ENCODE measurements at regions not wholly inside any gene's neighbourhood (a gene's known extent, or its start where the extent isn't known, plus 50 kb on each side); places are given as distances from the start of the nearest gene placed in this dataset.

DNA sequence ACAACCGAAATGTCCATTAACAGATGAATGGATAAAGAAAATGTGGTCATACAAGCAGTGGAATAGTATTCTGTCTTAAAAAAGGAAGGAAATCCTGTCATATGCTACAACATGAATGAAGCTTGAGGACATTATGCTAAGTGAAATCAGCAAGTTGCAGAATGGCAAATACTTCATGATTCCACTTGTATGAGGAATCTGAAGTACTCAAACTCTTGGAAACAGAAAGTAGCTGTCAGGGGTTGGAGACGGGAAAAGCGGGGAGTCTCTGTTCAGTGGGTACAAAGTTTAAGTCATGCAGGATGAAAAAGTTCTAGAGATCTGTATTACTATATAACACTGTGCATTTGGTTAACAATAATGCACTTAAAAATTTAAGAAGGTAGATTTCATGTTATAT lies 209.0 kb upstream of the SIX2 start:
- H2BK120ac ChIP-seq (ENCODE audit: insufficient read depth, low read length, poor library complexity), result no peak overlapping the region
- no peaks in the 10 kb centered on the region for H3K79me1 ChIP-seq (ENCODE audit: low read length)
- no peak overlapping the region for H3K23ac ChIP-seq (ENCODE audit: low read length)
- H3K4me3 ChIP-seq (ENCODE audit: low read depth, low read length), result no peak overlapping the region
- H2BK5ac ChIP-seq (ENCODE audit: low read depth, low read length, poor library complexity), result no peak overlapping the region
- H3K27ac ChIP-seq (ENCODE audit: low read depth, low read length), result no peak overlapping the region
- H3K4ac ChIP-seq (ENCODE audit: low read depth, low read length), result no peak overlapping the region
- no peak overlapping the region for H2AK5ac ChIP-seq (ENCODE audit: low read length)
- H3K4me1 ChIP-seq (ENCODE audit: control insufficient read depth in 1 of 2, insufficient read depth in 2 of 2, low read length in 2 of 2), result no peaks in the 10 kb centered on the region
- H2AFZ ChIP-seq (ENCODE audit: insufficient read depth, low read length, poor library complexity), result no peak overlapping the region
- H4K8ac ChIP-seq (ENCODE audit: low read depth, low read length), result no peak overlapping the region
- peaks cover 2% of the 10 kb centered on the region for H3K9me3 ChIP-seq (ENCODE audit: insufficient read depth, low read depth, low read length)
- H3K36me3 ChIP-seq (ENCODE audit: control insufficient read depth in 1 of 2, insufficient read depth in 2 of 2, low read length in 2 of 2), result no peaks in the 10 kb centered on the region
- H4K91ac ChIP-seq (ENCODE audit: low read depth, low read length), result no peak overlapping the region
- no peak for DNase-seq
- no CpG with 5 or more reads among the region's 3 CpGs for WGBS (ENCODE audit: extremely low coverage, insufficient coverage, insufficient read length)
- no peak overlapping the region for H3K18ac ChIP-seq (ENCODE audit: low read length)
- no peaks in the 10 kb centered on the region for H3K27me3 ChIP-seq (ENCODE audit: insufficient read depth, low read length)
- no peak overlapping the region for H3K14ac ChIP-seq (ENCODE audit: low read length)
- H3K79me2 ChIP-seq (ENCODE audit: control insufficient read depth, insufficient read depth, low read length, poor library complexity), result no peaks in the 10 kb centered on the region
- H2BK12ac ChIP-seq (ENCODE audit: low read length), result no peak overlapping the region
- H4K12ac ChIP-seq (ENCODE audit: low read depth, low read length), result no peak overlapping the region
- no peak overlapping the region for H3K4me2 ChIP-seq (ENCODE audit: low read length)
- H3K9ac ChIP-seq (ENCODE audit: low read length), result no peak overlapping the region

DNA sequence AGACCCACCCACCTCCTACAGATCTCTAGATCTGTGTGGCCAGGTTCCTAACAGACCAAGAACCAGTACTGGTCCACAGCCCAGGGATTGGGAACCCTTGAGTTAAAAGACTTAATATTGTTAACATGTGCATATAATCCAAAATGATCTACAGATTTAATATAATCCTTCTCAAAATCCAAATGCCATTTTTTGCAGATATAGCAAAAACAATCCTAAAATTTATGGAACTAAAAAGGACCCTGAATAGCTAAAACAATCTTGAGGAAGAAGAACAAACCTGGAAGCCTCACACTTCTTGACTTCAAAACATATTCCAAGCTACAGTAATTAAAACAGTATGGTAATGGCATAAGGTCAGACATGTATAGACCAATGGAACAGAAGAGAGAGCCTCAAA lies 206.9 kb upstream of the SIX2 start:
- H3K14ac ChIP-seq (ENCODE audit: low read length), result no peak overlapping the region
- H3K4me2 ChIP-seq (ENCODE audit: low read length), result no peak overlapping the region
- H3K23ac ChIP-seq (ENCODE audit: low read length), result no peak overlapping the region
- H3K4me3 ChIP-seq (ENCODE audit: low read depth, low read length), result no peak overlapping the region
- H2AFZ ChIP-seq (ENCODE audit: insufficient read depth, low read length, poor library complexity), result no peak overlapping the region
- H2BK12ac ChIP-seq (ENCODE audit: low read length), result no peak overlapping the region
- H3K4ac ChIP-seq (ENCODE audit: low read depth, low read length), result no peak overlapping the region
- H3K27me3 ChIP-seq (ENCODE audit: insufficient read depth, low read length), result no peaks in the 10 kb centered on the region
- H4K91ac ChIP-seq (ENCODE audit: low read depth, low read length), result no peak overlapping the region
- no peaks in the 10 kb centered on the region for H3K36me3 ChIP-seq (ENCODE audit: control insufficient read depth in 1 of 2, insufficient read depth in 2 of 2, low read length in 2 of 2)
- H2BK5ac ChIP-seq (ENCODE audit: low read depth, low read length, poor library complexity), result no peak overlapping the region
- no peak for DNase-seq
- H3K9ac ChIP-seq (ENCODE audit: low read length), result no peak overlapping the region
- no peaks in the 10 kb centered on the region for H3K4me1 ChIP-seq (ENCODE audit: control insufficient read depth in 1 of 2, insufficient read depth in 2 of 2, low read length in 2 of 2)
- no peak overlapping the region for H2AK5ac ChIP-seq (ENCODE audit: low read length)
- H2BK120ac ChIP-seq (ENCODE audit: insufficient read depth, low read length, poor library complexity), result no peak overlapping the region
- no peak overlapping the region for H4K8ac ChIP-seq (ENCODE audit: low read depth, low read length)
- H3K79me2 ChIP-seq (ENCODE audit: control insufficient read depth, insufficient read depth, low read length, poor library complexity), result no peaks in the 10 kb centered on the region
- no peaks in the 10 kb centered on the region for H3K79me1 ChIP-seq (ENCODE audit: low read length)
- H3K9me3 ChIP-seq (ENCODE audit: insufficient read depth, low read depth, low read length), result peaks cover 2% of the 10 kb centered on the region
- H3K27ac ChIP-seq (ENCODE audit: low read depth, low read length), result no peak overlapping the region
- H3K18ac ChIP-seq (ENCODE audit: low read length), result no peak overlapping the region
- H4K12ac ChIP-seq (ENCODE audit: low read depth, low read length), result no peak overlapping the region

- Histone ChIP-seq H3K9me3 (ENCODE audit: insufficient read depth, low read depth, low read length) (peaks cover 2% of the 10 kb centered on the region), H3K4me3 (ENCODE audit: low read depth, low read length) (no peak overlapping the region), H2AK5ac (ENCODE audit: low read length) (no peak overlapping the region), H3K27ac (ENCODE audit: low read depth, low read length) (no peak overlapping the region), H2BK12ac (ENCODE audit: low read length) (no peak overlapping the region), H3K79me1 (ENCODE audit: low read length) (no peaks in the 10 kb centered on the region), H3K18ac (ENCODE audit: low read length) (no peak overlapping the region), H3K4me2 (ENCODE audit: low read length) (no peak overlapping the region), H4K8ac (ENCODE audit: low read depth, low read length) (no peak overlapping the region), H3K4ac (ENCODE audit: low read depth, low read length) (no peak overlapping the region), H2BK120ac (ENCODE audit: insufficient read depth, low read length, poor library complexity) (no peak overlapping the region), H2BK5ac (ENCODE audit: low read depth, low read length, poor library complexity) (no peak overlapping the region), H3K4me1 (ENCODE audit: control insufficient read depth in 1 of 2, insufficient read depth in 2 of 2, low read length in 2 of 2) (no peaks in the 10 kb centered on the region), H3K36me3 (ENCODE audit: control insufficient read depth in 1 of 2, insufficient read depth in 2 of 2, low read length in 2 of 2) (no peaks in the 10 kb centered on the region), H3K9ac (ENCODE audit: low read length) (no peak overlapping the region), H3K23ac (ENCODE audit: low read length) (no peak overlapping the region), H4K12ac (ENCODE audit: low read depth, low read length) (no peak overlapping the region), H3K14ac (ENCODE audit: low read length) (no peak overlapping the region), H3K79me2 (ENCODE audit: control insufficient read depth, insufficient read depth, low read length, poor library complexity) (no peaks in the 10 kb centered on the region), H3K27me3 (ENCODE audit: insufficient read depth, low read length) (no peaks in the 10 kb centered on the region), H4K91ac (ENCODE audit: low read depth, low read length) (no peak overlapping the region), H2AFZ (ENCODE audit: insufficient read depth, low read length, poor library complexity) (no peak overlapping the region)
- DNase-seq, result no peak
- no CpG with 5 or more reads among the region's 5 CpGs for WGBS (ENCODE audit: extremely low coverage, insufficient coverage, insufficient read length)
These were observed 205.3 kb upstream of the SIX2 start for GRCh38 chr2:45214550-45214949.

GRCh38 chr2:45212953-45213635 lies 203.8 kb upstream of the SIX2 start:
- Histone ChIP-seq H3K4me2 (ENCODE audit: low read length) (no peak overlapping the region), H4K91ac (ENCODE audit: low read depth, low read length) (no peak overlapping the region), H2AFZ (ENCODE audit: insufficient read depth, low read length, poor library complexity) (no peak overlapping the region), H2BK120ac (ENCODE audit: insufficient read depth, low read length, poor library complexity) (no peak overlapping the region), H2AK5ac (ENCODE audit: low read length) (no peak overlapping the region), H3K9ac (ENCODE audit: low read length) (no peak overlapping the region), H3K27me3 (ENCODE audit: insufficient read depth, low read length) (no peaks in the 10 kb centered on the region), H4K8ac (ENCODE audit: low read depth, low read length) (no peak overlapping the region), H3K4me3 (ENCODE audit: low read depth, low read length) (no peak overlapping the region), H2BK5ac (ENCODE audit: low read depth, low read length, poor library complexity) (no peak overlapping the region), H3K18ac (ENCODE audit: low read length) (no peak overlapping the region), H3K4ac (ENCODE audit: low read depth, low read length) (no peak overlapping the region), H3K79me2 (ENCODE audit: control insufficient read depth, insufficient read depth, low read length, poor library complexity) (no peaks in the 10 kb centered on the region), H2BK12ac (ENCODE audit: low read length) (no peak overlapping the region), H3K14ac (ENCODE audit: low read length) (no peak overlapping the region), H3K9me3 (ENCODE audit: insufficient read depth, low read depth, low read length) (peaks cover 2% of the 10 kb centered on the region), H3K36me3 (ENCODE audit: control insufficient read depth in 1 of 2, insufficient read depth in 2 of 2, low read length in 2 of 2) (no peaks in the 10 kb centered on the region), H3K79me1 (ENCODE audit: low read length) (no peaks in the 10 kb centered on the region), H3K4me1 (ENCODE audit: control insufficient read depth in 1 of 2, insufficient read depth in 2 of 2, low read length in 2 of 2) (no peaks in the 10 kb centered on the region), H3K27ac (ENCODE audit: low read depth, low read length) (no peak overlapping the region), H4K12ac (ENCODE audit: low read depth, low read length) (no peak overlapping the region), H3K23ac (ENCODE audit: low read length) (no peak overlapping the region)
- DNase-seq, result no peak
- WGBS (ENCODE audit: extremely low coverage, insufficient coverage, insufficient read length), result no CpG with 5 or more reads among the region's 5 CpGs

All from trophoblast cell (in vitro differentiated cells and primary cell).